HL-60 (cell line): ENCODE measurements at regions not wholly inside any gene's neighbourhood (a gene's known extent, or its start where the extent isn't known, plus 50 kb on each side); places are given as distances from the start of the nearest gene placed in this dataset.

Experiments used
- DNase-seq, 2 experiments: peaks; one replicate each; pipeline ENCODE4 v3.0.0-alpha.2; 2010 to 2020; ENCODE audit warnings: low read depth in 1 of 2, low spot score in 1 of 2
- H3K27ac ChIP-seq: fragments of 250-450 bp; sonication (Bioruptor Pico); replicated peaks from 2 replicates; pipeline ENCODE4 v1.5.1; 2020; ENCODE audit warnings: mild to moderate bottlenecking, moderate library complexity
- H3K27me3 ChIP-seq: fragments of 250-450 bp; sonication (Bioruptor Pico); 2 replicates; pipeline ENCODE4 v1.5.1; 2021; ENCODE audit warnings: mild to moderate bottlenecking, moderate library complexity; ENCODE audit not compliant: insufficient read depth, poor library complexity, severe bottlenecking
- H3K4me3 ChIP-seq: replicated peaks from 2 replicates; pipeline ENCODE4 v1.5.1; 2011; ENCODE audit warnings: mild to moderate bottlenecking, control low read depth, low read length; ENCODE audit not compliant: insufficient read depth
- CTCF ChIP-seq: IDR thresholded peaks from one replicate; pipeline ENCODE4 v1.5.1; 2011; ENCODE audit warnings: low read length, control low read depth, inconsistent platforms; ENCODE audit not compliant: insufficient read depth
- GABPA ChIP-seq: IDR thresholded peaks from 2 replicates; pipeline ENCODE4 v1.6.1; 2012; ENCODE audit warnings: low read depth
- POLR2AphosphoS5 ChIP-seq: IDR thresholded peaks from 2 replicates; pipeline ENCODE4 v1.6.1; 2012; ENCODE audit warnings: low read depth
- REST ChIP-seq: IDR thresholded peaks from 2 replicates; pipeline ENCODE4 v1.6.1; 2012; ENCODE audit warnings: low read depth; ENCODE audit not compliant: insufficient replicate concordance
- SPI1 ChIP-seq: IDR thresholded peaks from 2 replicates; pipeline ENCODE4 v1.6.1; 2012; ENCODE audit warnings: low read depth, mild to moderate bottlenecking, borderline replicate concordance

DNA sequence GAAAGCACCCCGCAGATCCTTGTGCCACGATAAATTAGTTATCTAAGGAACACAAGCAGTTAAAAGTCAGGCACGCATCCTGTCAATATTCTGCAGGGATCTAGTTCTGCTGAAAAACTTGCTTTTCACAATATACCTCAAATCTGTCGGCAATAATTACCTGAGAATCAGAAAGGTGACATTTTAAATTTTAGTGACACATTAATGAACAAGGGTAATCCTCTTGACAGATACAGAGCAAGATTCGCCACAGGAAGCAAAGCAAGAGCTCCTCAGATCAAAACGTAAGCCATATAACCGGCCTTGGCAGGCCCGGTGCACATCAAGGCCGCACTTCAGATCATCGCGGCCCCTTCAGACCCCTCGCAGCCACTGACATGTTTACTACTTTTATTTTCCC, 185.7 kb downstream of the ATPSCKMT start:
- Histone ChIP-seq H3K27me3 (no peaks in the 10 kb centered on the region), H3K4me3 (no peak overlapping the region), H3K27ac (no peak overlapping the region)
- TF ChIP-seq SPI1 (no peak), REST (no peak), CTCF (no peak), POLR2AphosphoS5 (no peak), GABPA (no peak)
- no peak for DNase-seq

DNA sequence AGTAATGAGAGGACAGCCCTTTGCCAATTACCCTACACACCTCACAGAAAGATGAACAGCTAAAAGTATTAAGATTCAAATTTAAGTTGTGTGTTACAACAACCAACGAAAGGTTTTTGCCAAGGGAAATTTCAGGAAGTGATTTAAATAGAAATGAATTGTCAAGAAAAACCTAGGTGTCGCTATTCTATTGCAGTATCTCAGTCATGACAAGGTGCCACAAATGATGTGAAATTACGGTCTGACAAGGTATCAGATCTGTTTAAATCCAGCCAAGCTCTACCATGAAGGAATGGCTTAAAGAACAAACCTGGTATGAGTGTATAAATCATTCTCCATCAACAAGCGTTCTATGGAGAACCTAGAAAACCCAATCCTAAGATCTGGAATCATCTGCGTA, 189.7 kb downstream of the ATPSCKMT start:
- Histone ChIP-seq H3K27me3 (no peaks in the 10 kb centered on the region), H3K4me3 (no peak overlapping the region), H3K27ac (no peak overlapping the region)
- no peak for TF ChIP-seq POLR2AphosphoS5
- no peak for TF ChIP-seq GABPA
- TF ChIP-seq CTCF = no peak
- no peak for TF ChIP-seq SPI1
- no peak for TF ChIP-seq REST
- DNase-seq = no peak

DNA sequence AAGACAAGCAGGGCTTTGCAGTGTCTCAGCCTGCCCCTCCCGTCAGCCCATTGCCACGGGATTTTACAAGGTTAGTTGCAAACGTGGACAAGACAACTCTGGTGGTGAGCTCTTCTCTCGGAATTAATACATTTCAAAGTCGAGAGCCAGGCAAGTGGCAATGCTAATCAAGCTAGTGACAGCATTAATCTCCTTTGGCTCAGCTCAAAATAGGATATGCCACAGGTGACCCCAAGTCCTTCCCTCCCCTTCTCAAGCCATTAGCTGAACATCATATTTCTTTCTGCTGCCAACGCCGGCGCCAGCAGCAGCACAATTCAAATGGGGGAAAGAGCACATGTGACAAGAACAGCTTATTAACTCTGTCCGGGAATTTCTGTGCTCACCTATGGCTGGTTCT, 190.1 kb downstream of the ATPSCKMT start:
- TF ChIP-seq POLR2AphosphoS5 (no peak), GABPA (no peak), SPI1 (no peak), REST (no peak), CTCF (no peak)
- no peaks in the 10 kb centered on the region for H3K27me3 ChIP-seq
- no peak overlapping the region for H3K27ac ChIP-seq
- no peak overlapping the region for H3K4me3 ChIP-seq
- no peak for DNase-seq
